RWPE1 (cell line): ENCODE measurements at regions not wholly inside any gene's neighbourhood (a gene's known extent, or its start where the extent isn't known, plus 50 kb on each side); places are given as distances from the start of the nearest gene placed in this dataset.

Experiments
- CTCF ChIA-PET: fragments of 350-600 bp; sonication (Branson Sonifier 250); formaldehyde crosslinking; extraction: SDS; loops from one replicate; lab custom pipeline; 2021; lab: Yijun Ruan, JAX
- POLR2A ChIA-PET: fragments of 400-600 bp; formaldehyde crosslinking; extraction: SDS; loops from one replicate; lab custom pipeline; 2020; ENCODE audit warnings: antibody characterized with exemption; ENCODE audit not compliant: low non-redundant PET; lab: Yijun Ruan, JAX
- DNase-seq: peaks from one replicate; pipeline ENCODE4 v3.0.0; 2012; ENCODE audit warnings: low spot score
- H3K27ac ChIP-seq: fragments of 450-650 bp; 2 replicates; pipeline ENCODE4 v1.5.1; 2017
- TF ChIP-seq, protein P1 (sequence below): fragments of 450-650 bp; conservative IDR thresholded peaks from 2 replicates; pipeline ENCODE4 v1.5.1; 2017; ENCODE audit warnings: low read depth, mild to moderate bottlenecking

DNA sequence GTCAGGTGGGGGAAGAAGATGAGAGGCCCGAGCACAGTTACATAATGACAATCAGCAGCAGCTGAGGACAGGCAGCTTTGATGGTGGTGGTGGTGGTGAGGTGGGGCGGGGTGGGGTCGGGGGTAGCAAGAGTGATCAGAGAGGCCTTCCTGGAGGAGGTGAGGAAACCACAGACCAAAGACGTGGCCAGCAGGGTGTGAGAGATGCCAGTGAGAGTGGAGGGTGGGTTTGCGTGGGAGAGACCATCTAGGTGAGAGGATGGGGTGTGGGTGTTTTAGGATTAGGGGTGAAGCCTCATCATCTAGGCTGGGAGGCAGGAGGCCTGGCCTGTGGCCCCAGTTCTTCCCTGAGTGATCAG, 76.0 kb upstream of the TOX2 start:
- CTCF ChIA-PET = no interaction called here
- TF ChIP-seq, protein P1, sequence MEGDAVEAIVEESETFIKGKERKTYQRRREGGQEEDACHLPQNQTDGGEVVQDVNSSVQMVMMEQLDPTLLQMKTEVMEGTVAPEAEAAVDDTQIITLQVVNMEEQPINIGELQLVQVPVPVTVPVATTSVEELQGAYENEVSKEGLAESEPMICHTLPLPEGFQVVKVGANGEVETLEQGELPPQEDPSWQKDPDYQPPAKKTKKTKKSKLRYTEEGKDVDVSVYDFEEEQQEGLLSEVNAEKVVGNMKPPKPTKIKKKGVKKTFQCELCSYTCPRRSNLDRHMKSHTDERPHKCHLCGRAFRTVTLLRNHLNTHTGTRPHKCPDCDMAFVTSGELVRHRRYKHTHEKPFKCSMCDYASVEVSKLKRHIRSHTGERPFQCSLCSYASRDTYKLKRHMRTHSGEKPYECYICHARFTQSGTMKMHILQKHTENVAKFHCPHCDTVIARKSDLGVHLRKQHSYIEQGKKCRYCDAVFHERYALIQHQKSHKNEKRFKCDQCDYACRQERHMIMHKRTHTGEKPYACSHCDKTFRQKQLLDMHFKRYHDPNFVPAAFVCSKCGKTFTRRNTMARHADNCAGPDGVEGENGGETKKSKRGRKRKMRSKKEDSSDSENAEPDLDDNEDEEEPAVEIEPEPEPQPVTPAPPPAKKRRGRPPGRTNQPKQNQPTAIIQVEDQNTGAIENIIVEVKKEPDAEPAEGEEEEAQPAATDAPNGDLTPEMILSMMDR = no peak

DNA sequence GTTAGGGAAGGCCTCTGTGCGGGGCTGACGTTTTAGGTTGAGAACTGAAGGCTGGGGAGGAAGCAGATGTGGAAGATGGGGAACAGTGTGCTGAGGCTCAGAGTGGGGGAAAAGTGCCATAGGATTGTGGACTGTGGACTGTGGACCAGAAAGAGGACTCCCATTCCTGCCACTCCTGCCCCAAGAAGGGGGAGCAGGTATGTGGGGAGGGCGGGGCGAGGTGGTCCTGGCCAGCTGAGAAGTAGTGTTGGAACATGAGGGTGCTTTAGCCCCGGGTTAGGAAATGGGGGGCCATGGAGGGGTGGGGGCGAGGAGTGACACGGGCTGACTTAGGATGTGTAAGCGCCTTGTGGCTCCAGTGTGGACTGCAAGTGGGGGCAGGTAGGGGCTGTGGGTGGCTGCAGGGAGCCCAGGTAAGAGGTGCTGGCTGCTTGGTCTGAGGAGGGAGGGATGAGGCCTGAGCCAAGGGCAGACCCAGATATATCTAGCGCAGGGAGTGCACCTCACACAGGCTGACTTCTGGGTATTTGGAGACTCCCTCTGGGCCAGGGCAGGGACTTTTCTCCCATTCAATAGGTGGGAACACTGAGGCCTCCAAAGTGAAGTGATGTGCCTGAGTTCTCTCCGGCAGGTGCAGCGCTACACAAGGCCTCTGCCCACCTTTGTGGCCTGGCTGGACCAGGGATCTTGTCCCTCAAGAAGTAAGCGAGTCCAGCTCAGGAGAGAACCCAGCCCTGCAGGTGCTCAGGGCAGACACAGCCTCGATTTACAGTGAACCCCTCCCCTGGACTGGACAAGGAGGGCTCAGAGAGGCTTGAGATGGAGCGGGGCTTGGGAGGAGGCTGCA, 76.6 kb upstream of the TOX2 start:
- DNase-seq = no peak
- CTCF ChIA-PET = no interaction called here
- TF ChIP-seq, protein P1 = no peak
- H3K27ac ChIP-seq = no peak overlapping the region
- POLR2A ChIA-PET = interaction anchor here (0.6 kb wide), 1 partner anchor 773 kb away, joined by 5 read pairs; no protein-coding TSS in a partner anchor

More for the DNA sequence above, 76.0 kb upstream of the TOX2 start:
- no peak overlapping the region for H3K27ac ChIP-seq
- POLR2A ChIA-PET = interaction anchor here (0.6 kb wide), 1 partner anchor 772 kb away, joined by 5 read pairs; no protein-coding TSS in a partner anchor
- DNase-seq = no peak

DNA sequence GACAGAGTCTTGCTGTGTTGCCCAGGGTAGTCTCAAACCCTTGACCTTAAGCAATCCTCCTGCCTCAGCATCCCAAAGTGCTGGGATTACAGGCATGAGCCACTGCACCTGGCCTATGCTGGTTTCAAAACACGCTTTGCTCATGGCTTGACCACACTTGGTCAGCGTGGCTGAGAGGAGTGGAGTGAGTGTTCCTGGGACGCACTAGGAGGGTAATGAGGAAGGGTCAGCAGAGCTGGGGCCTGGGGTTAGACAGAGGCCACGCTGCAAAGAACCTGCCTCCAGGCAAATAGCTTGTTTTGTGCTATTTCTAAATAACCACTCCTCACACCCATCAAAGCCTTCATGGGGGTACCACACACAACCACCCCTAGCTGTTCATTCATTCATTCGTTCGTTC, 77.9 kb upstream of the TOX2 start:
- no peak overlapping the region for H3K27ac ChIP-seq
- TF ChIP-seq, protein P1 = no peak
- POLR2A ChIA-PET = no interaction called here
- CTCF ChIA-PET = interaction anchor here (0.7 to 1.2 kb wide), 2 partner anchors 244 to 485 kb away, joined by 3 to 5 read pairs; no protein-coding TSS in a partner anchor
- DNase-seq = no peak

DNA sequence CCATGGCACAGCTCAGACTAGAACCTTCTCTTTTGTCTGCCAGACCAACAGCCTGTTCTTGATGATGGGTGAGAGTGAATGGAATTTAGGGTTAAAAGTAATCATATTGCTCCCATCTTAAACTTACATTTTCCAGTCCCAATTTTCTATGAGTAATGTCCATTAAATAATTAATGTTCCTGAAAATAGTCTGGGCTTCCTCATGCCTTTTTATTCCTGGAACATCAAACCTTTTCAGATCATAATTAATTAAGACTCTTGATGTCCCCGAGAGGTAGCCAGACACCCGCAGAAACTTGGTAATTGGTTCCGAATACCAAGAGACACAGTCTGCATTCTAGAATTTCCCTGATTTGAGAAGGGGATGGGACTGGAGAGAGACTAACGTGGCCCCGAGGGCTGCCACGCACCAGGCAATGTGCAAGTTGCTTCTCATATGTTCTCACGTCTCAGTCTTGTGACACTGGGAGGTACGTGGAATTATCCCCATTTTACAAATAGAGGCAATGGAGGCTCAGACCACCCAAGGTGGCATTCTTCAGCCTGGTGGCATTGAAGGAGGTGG, 78.6 kb upstream of the TOX2 start:
- no peak overlapping the region for H3K27ac ChIP-seq
- TF ChIP-seq, protein P1 = no peak
- DNase-seq = no peak
- POLR2A ChIA-PET = no interaction called here
- CTCF ChIA-PET = interaction anchor here (1.2 kb wide), 1 partner anchor 244 kb away, joined by 5 read pairs; no protein-coding TSS in a partner anchor

DNA sequence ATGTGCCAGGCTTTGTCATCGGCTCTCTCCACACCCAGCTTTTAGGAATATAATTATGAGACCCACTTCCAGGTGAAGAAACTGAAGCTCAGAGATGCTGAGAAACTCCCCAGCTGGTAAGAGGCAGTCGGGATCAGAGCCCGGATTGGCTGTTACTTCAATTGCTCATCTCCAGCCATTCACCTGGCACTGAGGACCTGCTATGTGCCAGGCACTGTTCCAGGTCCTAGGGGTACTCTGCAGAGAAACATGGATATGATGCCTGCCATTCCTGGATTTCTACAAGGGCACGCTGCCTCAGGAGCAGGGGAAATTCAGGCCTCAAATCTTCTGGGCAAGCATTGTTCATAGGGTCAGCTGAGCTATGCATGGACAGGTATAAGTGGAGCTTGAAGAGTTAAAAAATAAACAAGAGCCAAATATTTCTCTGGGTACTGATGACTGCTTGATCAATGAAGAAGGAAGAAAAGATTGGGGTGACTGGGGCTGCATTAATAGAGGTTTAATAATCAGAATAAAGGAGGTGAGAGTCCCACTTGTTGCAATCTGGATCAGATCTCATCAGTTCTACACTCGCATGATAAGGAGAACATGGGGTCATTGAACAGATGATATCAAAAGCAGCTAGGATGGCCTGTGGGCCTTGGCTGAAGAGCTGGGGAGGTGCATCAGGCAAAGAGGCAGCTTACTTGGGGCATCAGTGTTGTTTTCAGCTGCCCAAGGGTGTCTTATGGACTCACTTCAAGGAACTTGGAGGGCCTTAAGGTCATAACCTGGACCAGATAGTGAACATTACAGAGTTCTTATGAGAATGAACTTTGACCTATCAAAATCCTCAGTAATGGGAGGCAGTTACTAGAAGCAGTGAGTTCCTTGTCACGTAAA, 80.9 kb upstream of the TOX2 start:
- ChIA-PET POLR2A (interaction anchor here (0.8 kb wide), 1 partner anchor 13 kb away, joined by 3 read pairs; no protein-coding TSS in a partner anchor), CTCF (interaction anchor here (0.6 to 1.8 kb wide), 6 partner anchors 9 to 247 kb away, joined by 3 to 6 read pairs (median 4); no protein-coding TSS in a partner anchor)
- TF ChIP-seq, protein P1 = no peak
- no peak overlapping the region for H3K27ac ChIP-seq
- no peak for DNase-seq

DNA sequence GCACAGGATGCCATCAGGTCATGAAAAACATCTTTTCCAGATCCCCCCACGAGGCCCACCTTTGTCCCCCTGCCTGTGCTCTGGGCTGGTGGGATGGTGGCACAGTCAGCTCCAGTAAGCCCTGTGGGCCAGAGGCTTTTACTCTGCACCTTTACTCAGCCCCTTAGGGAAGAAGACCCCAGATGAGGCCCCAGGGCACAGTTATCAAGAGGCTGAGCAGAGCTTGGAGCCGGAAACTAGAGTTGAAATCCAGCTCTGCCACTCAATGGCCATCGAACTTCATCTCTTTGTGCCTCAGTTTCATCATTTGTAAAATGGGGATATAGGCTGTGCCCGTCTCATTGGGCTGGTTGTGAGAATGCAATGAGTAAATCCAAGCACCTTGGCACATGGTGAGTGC, 81.7 kb upstream of the TOX2 start:
- DNase-seq = no peak
- no peak overlapping the region for H3K27ac ChIP-seq
- ChIA-PET CTCF (interaction anchor here (0.6 to 1.8 kb wide), 4 partner anchors 12 to 248 kb away, joined by 4 to 6 read pairs (median 4); no protein-coding TSS in a partner anchor), POLR2A (no interaction called here)
- TF ChIP-seq, protein P1 = no peak
